ENCODE measurements at regions not wholly inside any gene's neighbourhood (a gene's known extent, or its start where the extent isn't known, plus 50 kb on each side); places are given as distances from the start of the nearest gene placed in this dataset.

- intact Hi-C loops (cut with micrococcal nuclease) = no loop called here
- Histone ChIP-seq H3K27me3 (ENCODE audit: insufficient read depth, low read length) (no peaks in the 10 kb centered on the region), H3K36me3 (ENCODE audit: insufficient read depth, low read length) (no peaks in the 10 kb centered on the region), H3K4me1 (ENCODE audit: insufficient read depth, low read length) (no peaks in the 10 kb centered on the region), H3K4me3 (ENCODE audit: low read length in 2 of 2) (no peak overlapping the region), H3K27ac (ENCODE audit: low read depth, low read length) (no peak overlapping the region), H3K9me3 (ENCODE audit: control insufficient read depth in 1 of 2, low read length in 2 of 2) (no peaks in the 10 kb centered on the region)
- Mint-ChIP-seq H3K4me3 (no peak overlapping the region), H3K4me1 (no peaks in the 10 kb centered on the region), H3K9me3 (peaks cover 0 to 14% (median 6%) of the 10 kb centered on the region in 8 donors), H3K27me3 (no peaks in the 10 kb centered on the region), H3K27ac (no peak overlapping the region), H3K36me3 (no peaks in the 10 kb centered on the region)
- CTCF ChIA-PET (ENCODE audit: partially characterized antibody) = no interaction called here
- POLR2A ChIA-PET (ENCODE audit: partially characterized antibody) = no interaction called here
- no peak for DNase-seq
Observed at GRCh38 chr18:43994381-43994780, 686.3 kb upstream of the SETBP1 start.

GRCh38 chr18:44013871-44014270 lies 666.8 kb upstream of the SETBP1 start:
- DNase-seq = no peak
- H3K4me3 ChIP-seq (ENCODE audit: low read length in 2 of 2) = no peak overlapping the region
- ChIA-PET POLR2A (ENCODE audit: partially characterized antibody) (no interaction called here), CTCF (ENCODE audit: partially characterized antibody) (no interaction called here)
- H3K27me3 ChIP-seq (ENCODE audit: insufficient read depth, low read length) = no peaks in the 10 kb centered on the region
- H3K36me3 ChIP-seq (ENCODE audit: insufficient read depth, low read length) = no peaks in the 10 kb centered on the region
- intact Hi-C loops (cut with micrococcal nuclease) = loop anchor here (10.0 kb wide), 1 partner anchor 59 kb away; no protein-coding TSS in a partner anchor
- Mint-ChIP-seq H3K4me3 (no peak overlapping the region), H3K27me3 (no peaks in the 10 kb centered on the region), H3K36me3 (no peaks in the 10 kb centered on the region), H3K27ac (no peak overlapping the region), H3K4me1 (no peaks in the 10 kb centered on the region), H3K9me3 (peaks cover 0 to 7% (median 3%) of the 10 kb centered on the region in 8 donors)
- no peaks in the 10 kb centered on the region for H3K9me3 ChIP-seq (ENCODE audit: control insufficient read depth in 1 of 2, low read length in 2 of 2)
- H3K27ac ChIP-seq (ENCODE audit: low read depth, low read length) = no peak overlapping the region
- no peaks in the 10 kb centered on the region for H3K4me1 ChIP-seq (ENCODE audit: insufficient read depth, low read length)

GRCh38 chr18:44025421-44025820 lies 655.3 kb upstream of the SETBP1 start:
- no peak for DNase-seq
- Histone ChIP-seq H3K27me3 (ENCODE audit: insufficient read depth, low read length) (no peaks in the 10 kb centered on the region), H3K27ac (ENCODE audit: low read depth, low read length) (no peak overlapping the region), H3K9me3 (ENCODE audit: control insufficient read depth in 1 of 2, low read length in 2 of 2) (no peaks in the 10 kb centered on the region), H3K4me1 (ENCODE audit: insufficient read depth, low read length) (no peaks in the 10 kb centered on the region), H3K4me3 (ENCODE audit: low read length in 2 of 2) (no peak overlapping the region), H3K36me3 (ENCODE audit: insufficient read depth, low read length) (no peaks in the 10 kb centered on the region)
- intact Hi-C loops (cut with micrococcal nuclease) = no loop called here
- H3K27me3 Mint-ChIP-seq = no peaks in the 10 kb centered on the region
- ChIA-PET CTCF (ENCODE audit: partially characterized antibody) (no interaction called here), POLR2A (ENCODE audit: partially characterized antibody) (no interaction called here)
- no peaks in the 10 kb centered on the region for H3K4me1 Mint-ChIP-seq
- no peak overlapping the region for H3K27ac Mint-ChIP-seq
- H3K36me3 Mint-ChIP-seq = no peaks in the 10 kb centered on the region
- H3K4me3 Mint-ChIP-seq = no peak overlapping the region
- peaks cover 0 to 12% (median 5%) of the 10 kb centered on the region in 8 donors for H3K9me3 Mint-ChIP-seq

- POLR2A ChIA-PET (ENCODE audit: partially characterized antibody) = no interaction called here
- Histone ChIP-seq H3K27me3 (ENCODE audit: insufficient read depth, low read length) (no peaks in the 10 kb centered on the region), H3K9me3 (ENCODE audit: control insufficient read depth in 1 of 2, low read length in 2 of 2) (no peaks in the 10 kb centered on the region), H3K36me3 (ENCODE audit: insufficient read depth, low read length) (no peaks in the 10 kb centered on the region), H3K27ac (ENCODE audit: low read depth, low read length) (no peak overlapping the region), H3K4me1 (ENCODE audit: insufficient read depth, low read length) (no peaks in the 10 kb centered on the region), H3K4me3 (ENCODE audit: low read length in 2 of 2) (no peak overlapping the region)
- no peaks in the 10 kb centered on the region for H3K4me1 Mint-ChIP-seq
- CTCF ChIA-PET (ENCODE audit: partially characterized antibody) = no interaction called here
- DNase-seq = no peak
- H3K9me3 Mint-ChIP-seq = peaks cover 0 to 12% (median 5%) of the 10 kb centered on the region in 8 donors
- intact Hi-C loops (cut with micrococcal nuclease) = no loop called here
- H3K36me3 Mint-ChIP-seq = no peaks in the 10 kb centered on the region
- H3K27ac Mint-ChIP-seq = no peak overlapping the region
- no peaks in the 10 kb centered on the region for H3K27me3 Mint-ChIP-seq
- no peak overlapping the region for H3K4me3 Mint-ChIP-seq
Observed at GRCh38 chr18:44028109-44028508, 652.6 kb upstream of the SETBP1 start.

GRCh38 chr18:44031063-44031462 lies 649.6 kb upstream of the SETBP1 start:
- Histone ChIP-seq H3K4me1 (ENCODE audit: insufficient read depth, low read length) (no peaks in the 10 kb centered on the region), H3K27me3 (ENCODE audit: insufficient read depth, low read length) (no peaks in the 10 kb centered on the region), H3K36me3 (ENCODE audit: insufficient read depth, low read length) (no peaks in the 10 kb centered on the region), H3K27ac (ENCODE audit: low read depth, low read length) (no peak overlapping the region), H3K9me3 (ENCODE audit: control insufficient read depth in 1 of 2, low read length in 2 of 2) (peaks cover 0 to 3% of the 10 kb centered on the region in 2 donors), H3K4me3 (ENCODE audit: low read length in 2 of 2) (no peak overlapping the region)
- Mint-ChIP-seq H3K9me3 (peaks cover 0 to 6% (median 4%) of the 10 kb centered on the region in 8 donors), H3K36me3 (no peaks in the 10 kb centered on the region), H3K27ac (no peak overlapping the region), H3K4me1 (no peaks in the 10 kb centered on the region), H3K4me3 (no peak overlapping the region), H3K27me3 (no peaks in the 10 kb centered on the region)
- DNase-seq = no peak
- intact Hi-C loops (cut with micrococcal nuclease) = no loop called here
- CTCF ChIA-PET (ENCODE audit: partially characterized antibody) = no interaction called here
- POLR2A ChIA-PET (ENCODE audit: partially characterized antibody) = no interaction called here

GRCh38 chr18:44033144-44033701 lies 647.5 kb upstream of the SETBP1 start:
- no peak for DNase-seq
- Mint-ChIP-seq H3K27ac (no peak overlapping the region), H3K4me3 (no peak overlapping the region), H3K36me3 (no peaks in the 10 kb centered on the region), H3K4me1 (no peaks in the 10 kb centered on the region), H3K27me3 (no peaks in the 10 kb centered on the region), H3K9me3 (peaks cover 0 to 7% (median 4%) of the 10 kb centered on the region in 8 donors)
- H3K4me3 ChIP-seq (ENCODE audit: low read length in 2 of 2) = no peak overlapping the region
- intact Hi-C loops (cut with micrococcal nuclease) = no loop called here
- H3K4me1 ChIP-seq (ENCODE audit: insufficient read depth, low read length) = no peaks in the 10 kb centered on the region
- no peaks in the 10 kb centered on the region for H3K36me3 ChIP-seq (ENCODE audit: insufficient read depth, low read length)
- peaks cover 0 to 3% of the 10 kb centered on the region in 2 donors for H3K9me3 ChIP-seq (ENCODE audit: control insufficient read depth in 1 of 2, low read length in 2 of 2)
- H3K27ac ChIP-seq (ENCODE audit: low read depth, low read length) = no peak overlapping the region
- H3K27me3 ChIP-seq (ENCODE audit: insufficient read depth, low read length) = no peaks in the 10 kb centered on the region
- ChIA-PET CTCF (ENCODE audit: partially characterized antibody) (no interaction called here), POLR2A (ENCODE audit: partially characterized antibody) (no interaction called here)

GRCh38 chr18:44035554-44035953 lies 645.1 kb upstream of the SETBP1 start:
- Mint-ChIP-seq H3K36me3 (no peaks in the 10 kb centered on the region), H3K27ac (no peak overlapping the region), H3K27me3 (no peaks in the 10 kb centered on the region), H3K4me3 (no peak overlapping the region), H3K4me1 (no peaks in the 10 kb centered on the region), H3K9me3 (peaks cover 0 to 5% (median under 1%) of the 10 kb centered on the region in 8 donors)
- DNase-seq = no peak
- no peaks in the 10 kb centered on the region for H3K27me3 ChIP-seq (ENCODE audit: insufficient read depth, low read length)
- no peak overlapping the region for H3K4me3 ChIP-seq (ENCODE audit: low read length in 2 of 2)
- peaks cover 0 to 3% of the 10 kb centered on the region in 2 donors for H3K9me3 ChIP-seq (ENCODE audit: control insufficient read depth in 1 of 2, low read length in 2 of 2)
- POLR2A ChIA-PET (ENCODE audit: partially characterized antibody) = no interaction called here
- CTCF ChIA-PET (ENCODE audit: partially characterized antibody) = no interaction called here
- no peaks in the 10 kb centered on the region for H3K4me1 ChIP-seq (ENCODE audit: insufficient read depth, low read length)
- intact Hi-C loops (cut with micrococcal nuclease) = no loop called here
- H3K36me3 ChIP-seq (ENCODE audit: insufficient read depth, low read length) = no peaks in the 10 kb centered on the region
- H3K27ac ChIP-seq (ENCODE audit: low read depth, low read length) = no peak overlapping the region

GRCh38 chr18:44036501-44036900 lies 644.2 kb upstream of the SETBP1 start:
- no peaks in the 10 kb centered on the region for H3K36me3 Mint-ChIP-seq
- Histone ChIP-seq H3K27ac (ENCODE audit: low read depth, low read length) (no peak overlapping the region), H3K36me3 (ENCODE audit: insufficient read depth, low read length) (no peaks in the 10 kb centered on the region), H3K27me3 (ENCODE audit: insufficient read depth, low read length) (no peaks in the 10 kb centered on the region), H3K4me1 (ENCODE audit: insufficient read depth, low read length) (no peaks in the 10 kb centered on the region), H3K4me3 (ENCODE audit: low read length in 2 of 2) (no peak overlapping the region), H3K9me3 (ENCODE audit: control insufficient read depth in 1 of 2, low read length in 2 of 2) (peaks cover 0 to 3% of the 10 kb centered on the region in 2 donors)
- ChIA-PET CTCF (ENCODE audit: partially characterized antibody) (no interaction called here), POLR2A (ENCODE audit: partially characterized antibody) (no interaction called here)
- intact Hi-C loops (cut with micrococcal nuclease) = no loop called here
- no peaks in the 10 kb centered on the region for H3K27me3 Mint-ChIP-seq
- no peak overlapping the region for H3K27ac Mint-ChIP-seq
- no peaks in the 10 kb centered on the region for H3K4me1 Mint-ChIP-seq
- no peak overlapping the region for H3K4me3 Mint-ChIP-seq
- DNase-seq = no peak
- peaks cover 0 to 5% (median 1%) of the 10 kb centered on the region in 8 donors for H3K9me3 Mint-ChIP-seq

Measured in CD4-positive, alpha-beta memory T cell (primary cell).